Tongue (tissue), 2 donors: ENCODE measurements at regions not wholly inside any gene's neighbourhood (a gene's known extent, or its start where the extent isn't known, plus 50 kb on each side); places are given as distances from the start of the nearest gene placed in this dataset. TPM values are rescaled to one million over a fixed set of nuclear protein-coding genes. Genes with fewer than 3 reads are reported as not detected.
A peak's percentile ranks its signal among the peaks of the same experiment; 100 is the strongest.

Experiments used
- DNase-seq: peaks from one replicate; pipeline ENCODE4 v3.0.0-alpha.2; 2015
- small RNA-seq: library from RNA; depleted of rRNA; stranded (forward); fragments of <200 nt; gene quantifications from one replicate; pipeline ENCODE3, GENCODE V24; 2014; ENCODE audit warnings: low replicate concordance

DNA sequence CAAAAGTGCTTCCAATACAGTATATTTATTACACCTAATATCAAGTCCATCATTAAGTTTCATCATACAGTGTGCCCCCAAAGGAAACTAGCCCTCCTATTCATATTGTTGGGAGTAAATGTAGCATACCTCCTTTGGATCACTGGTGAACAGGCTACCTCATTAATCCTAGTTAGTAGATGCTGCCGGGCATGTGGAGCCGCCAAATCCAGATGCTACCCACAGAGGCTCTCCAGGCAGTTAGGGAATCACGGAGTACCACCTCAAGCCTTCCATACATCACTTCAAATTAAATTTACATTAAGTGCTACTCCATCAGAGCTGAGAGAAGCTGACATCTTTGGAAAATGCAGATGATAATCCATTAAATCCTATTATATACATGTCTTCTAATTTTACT is 121.7 kb upstream of the FOXD3 start:
- no peak for DNase-seq

DNA sequence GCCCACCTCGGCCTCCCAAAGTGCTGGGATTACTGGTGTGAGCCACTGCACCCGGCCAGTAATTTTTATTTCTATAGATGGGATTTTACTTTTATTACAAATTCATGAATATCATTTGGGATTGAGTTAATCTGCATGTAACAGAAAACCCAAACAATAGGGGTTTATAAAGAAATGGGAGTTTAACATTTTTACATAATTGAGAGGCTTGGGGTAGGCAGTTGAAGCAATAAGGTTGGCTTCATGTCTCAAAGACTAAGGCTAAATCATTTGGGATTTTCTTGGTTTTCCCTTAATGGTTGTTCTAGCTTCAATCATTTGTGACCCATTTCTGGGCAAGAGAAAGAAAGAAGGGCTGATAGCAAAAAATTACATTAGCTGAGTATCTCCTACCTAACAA is 118.7 kb upstream of the FOXD3 start:
- DNase-seq: no peak

DNA sequence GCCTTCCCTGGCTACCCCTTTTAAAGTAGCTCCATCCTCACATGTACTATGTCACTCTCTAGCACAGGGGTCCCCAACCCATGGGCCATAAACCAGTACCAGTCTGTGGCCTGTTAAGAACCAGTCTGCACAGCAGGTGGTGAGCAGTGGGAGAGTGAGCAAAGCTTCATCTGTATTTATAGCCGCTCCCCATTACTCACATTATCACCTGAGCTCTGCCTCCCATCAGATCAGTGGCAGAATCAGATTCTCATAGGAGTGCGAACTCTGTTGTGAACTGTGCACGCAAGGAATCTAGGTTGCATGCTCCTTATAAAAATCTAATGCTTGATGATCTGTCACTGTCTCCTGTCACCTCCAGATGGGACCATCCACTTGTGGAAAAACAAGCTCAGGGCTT is 116.6 kb upstream of the FOXD3 start:
- DNase-seq: no peak

DNA sequence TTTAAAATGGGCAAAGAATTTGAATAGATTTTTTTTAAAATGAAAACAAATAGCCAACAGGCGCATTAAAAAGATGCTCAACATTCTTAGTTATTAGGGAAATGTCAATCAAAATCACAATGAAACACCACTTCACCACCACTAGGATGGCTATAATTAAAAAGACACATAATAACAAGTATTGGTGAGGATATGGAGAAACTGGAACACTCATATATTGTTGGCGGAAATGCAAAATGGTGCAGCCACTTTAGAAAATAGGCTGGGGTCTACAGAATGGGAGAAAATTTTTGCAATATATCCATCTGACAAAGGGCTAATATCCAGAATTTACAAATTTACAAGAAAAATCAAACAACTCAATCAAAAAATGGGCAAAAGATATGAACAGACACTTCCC is 107.8 kb upstream of the FOXD3 start:
- DNase-seq: no peak

DNA sequence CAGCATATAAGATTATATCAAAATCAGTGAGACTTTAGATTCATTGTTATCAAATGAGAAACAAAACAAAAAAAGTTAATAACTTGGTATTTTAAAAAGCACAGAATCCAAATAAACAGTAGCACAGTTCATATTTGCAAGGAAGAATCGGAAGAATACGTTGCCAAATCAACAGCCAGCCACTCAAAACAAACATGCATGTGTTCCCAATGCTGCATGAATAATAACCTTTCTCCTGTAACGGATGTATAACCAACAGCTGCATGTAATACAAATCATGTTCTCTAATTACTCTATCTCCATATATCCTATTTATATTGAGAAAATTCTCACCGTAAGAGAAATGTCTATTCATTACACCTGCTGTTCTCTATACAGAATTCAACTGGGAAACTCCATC is 98.9 kb upstream of the FOXD3 start:
- peak; percentile 37 for DNase-seq

DNA sequence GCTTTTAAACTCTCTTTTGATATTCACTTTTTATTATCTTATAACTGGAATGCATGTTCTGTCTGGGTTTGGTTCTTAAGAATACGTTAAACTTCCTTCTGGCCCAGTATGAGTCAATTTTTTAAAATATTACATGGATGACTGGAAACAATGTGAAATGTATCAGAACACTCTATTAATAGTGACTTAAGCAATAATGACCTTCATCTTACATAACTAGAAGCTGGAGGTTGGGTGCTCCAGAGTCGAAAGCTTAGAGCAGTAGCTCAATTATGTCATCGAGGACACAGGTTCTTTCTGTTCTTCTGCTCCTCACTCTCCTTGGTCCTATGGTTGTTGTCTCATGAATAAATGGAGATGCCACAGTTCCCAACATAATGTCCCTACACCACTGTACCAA is 91.6 kb upstream of the FOXD3 start:
- DNase-seq: no peak

DNA sequence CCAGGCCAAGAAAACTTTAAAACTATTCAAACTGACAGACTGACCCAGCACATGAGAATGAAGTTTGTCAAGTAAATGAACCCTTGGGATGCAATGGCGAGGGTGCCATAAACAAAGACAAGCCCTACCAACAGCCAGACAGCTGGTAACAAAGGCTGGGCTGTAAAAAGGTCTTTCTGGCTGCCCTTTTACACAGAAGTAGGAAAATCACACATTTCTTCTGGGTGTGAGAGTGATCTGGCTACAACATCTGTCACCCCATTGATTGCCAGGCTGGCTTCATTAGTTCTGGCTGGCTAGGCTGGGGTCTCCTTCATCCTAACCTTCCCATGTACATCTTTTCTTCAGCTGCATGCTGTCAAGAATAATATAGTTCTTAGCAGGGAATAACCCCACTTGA is 83.6 kb upstream of the FOXD3 start:
- no peak for DNase-seq

DNA sequence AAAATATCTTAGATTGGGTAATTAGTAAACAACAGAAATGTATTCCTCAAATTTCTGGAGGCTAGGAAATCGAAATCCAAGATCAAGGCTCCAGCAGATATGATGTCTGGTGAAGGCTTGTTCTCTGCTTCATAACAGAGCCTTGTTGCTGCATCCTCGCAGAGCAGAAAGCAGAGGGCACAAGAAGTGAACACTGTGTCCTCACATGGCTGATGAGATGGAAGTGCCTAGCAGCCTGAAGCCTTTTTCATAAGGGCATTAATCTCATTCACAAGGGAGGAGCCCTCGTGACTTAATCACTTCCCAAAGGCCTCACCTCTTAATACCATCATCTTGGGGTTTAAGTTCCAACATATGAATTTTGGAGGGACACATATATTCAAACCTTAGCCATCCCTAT is 77.2 kb upstream of the FOXD3 start:
- DNase-seq: no peak

DNA sequence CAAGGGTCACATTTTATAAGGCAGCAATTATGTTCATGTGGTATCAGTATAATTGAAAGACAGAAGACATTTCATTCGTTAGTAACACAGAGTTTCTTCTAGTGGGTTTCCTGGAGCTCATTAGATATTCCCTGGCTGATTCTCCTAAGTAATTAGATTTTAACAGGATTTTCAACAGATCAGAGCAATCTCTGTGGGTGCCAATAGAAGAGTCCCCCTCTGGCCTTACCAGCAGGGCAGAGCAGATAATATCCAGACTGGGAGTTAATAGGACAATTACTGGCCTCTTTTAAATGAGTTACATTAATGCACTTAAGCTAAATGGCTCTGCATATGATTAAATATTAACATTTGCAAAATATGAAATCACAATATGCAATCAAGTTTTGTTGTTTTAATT is 74.2 kb upstream of the FOXD3 start:
- no peak for DNase-seq

DNA sequence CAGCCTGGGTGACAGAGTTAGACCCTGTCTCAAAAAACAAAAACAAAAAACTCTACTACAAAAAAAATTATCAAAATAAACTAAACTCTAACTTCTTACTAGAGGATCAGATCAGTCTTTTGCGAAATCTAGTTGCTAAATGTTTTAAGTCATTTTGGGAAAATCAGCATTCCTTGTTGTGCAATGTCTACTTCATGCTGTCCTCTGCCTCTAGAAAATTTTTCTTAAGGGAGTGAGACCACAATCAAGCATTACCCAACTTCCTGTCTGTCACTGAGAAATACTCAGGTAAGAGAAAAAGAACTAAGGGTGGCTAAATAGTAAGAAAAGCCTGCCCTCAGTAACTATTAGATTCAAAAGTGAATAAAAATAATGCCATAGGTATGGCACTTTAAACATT is 67.2 kb upstream of the FOXD3 start:
- no peak for DNase-seq

DNA sequence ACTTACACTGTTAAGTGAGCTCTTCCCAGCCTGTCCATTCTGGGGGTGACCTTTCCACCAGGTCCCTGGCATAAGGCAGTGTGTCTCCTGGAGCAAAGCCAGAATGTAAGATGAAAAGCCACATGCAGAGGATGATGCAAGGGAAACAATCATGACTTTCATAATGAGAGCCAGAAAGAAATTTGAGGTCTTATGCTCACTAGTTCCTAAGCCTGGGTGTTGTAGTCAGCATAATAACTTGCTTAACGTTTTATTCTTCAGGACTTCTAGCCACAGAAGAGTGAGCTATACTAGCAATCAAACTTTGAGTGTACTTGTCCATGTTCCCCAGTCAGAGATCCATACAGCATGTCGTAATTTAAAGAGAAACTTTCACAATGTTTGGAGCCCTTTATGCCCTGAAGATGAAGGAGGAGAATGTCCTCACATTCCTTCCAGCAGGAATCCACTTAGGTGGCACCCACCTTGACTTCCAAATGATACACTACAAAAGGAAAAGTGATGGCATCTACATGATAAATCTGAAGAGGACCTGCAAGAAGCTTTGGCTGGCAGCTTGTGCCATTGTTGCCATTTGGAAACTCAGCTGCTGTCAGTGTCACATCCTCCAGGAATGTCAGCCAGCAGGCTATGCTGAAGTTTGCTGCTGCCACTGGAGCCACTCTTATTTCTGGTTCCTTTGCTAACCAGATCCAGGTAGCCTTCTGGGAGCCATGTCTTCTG is 60.5 kb upstream of the FOXD3 start:
- DNase-seq: peak; percentile 64

DNA sequence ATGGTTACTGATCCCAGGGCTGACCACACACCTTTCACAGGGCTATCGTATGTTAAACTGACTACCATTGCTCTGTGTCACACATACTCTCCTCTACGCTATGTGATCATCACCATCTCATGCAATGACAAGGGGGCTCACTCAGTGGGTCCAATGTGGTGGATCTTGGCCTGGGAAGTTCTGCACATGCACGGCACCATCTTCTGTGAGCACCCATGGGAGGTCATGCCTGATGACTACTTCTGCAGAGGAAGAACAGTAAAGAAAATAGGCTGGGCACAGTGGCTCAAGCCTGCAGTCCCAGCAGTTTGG is 60.0 kb upstream of the FOXD3 start:
- no peak for DNase-seq

DNA sequence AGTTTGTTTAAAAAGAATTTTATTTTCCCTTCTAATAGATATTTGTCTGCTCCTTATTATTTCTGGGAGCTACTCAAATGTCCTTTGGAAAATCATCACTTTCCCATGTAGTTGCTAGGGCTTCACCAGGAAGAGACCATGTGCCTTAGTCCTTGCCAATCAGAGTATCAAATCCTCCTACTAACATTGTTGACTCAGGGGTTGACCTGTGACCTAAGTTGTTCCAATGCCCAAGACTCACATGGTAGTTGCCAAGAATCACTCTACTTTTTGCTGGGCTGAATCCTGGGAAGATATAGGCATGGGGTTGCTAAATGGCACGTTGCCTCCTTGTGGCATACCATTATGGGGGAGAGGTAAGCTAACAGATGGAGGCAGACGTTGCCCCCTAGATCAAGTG is 58.2 kb upstream of the FOXD3 start:
- DNase-seq: no peak

DNA sequence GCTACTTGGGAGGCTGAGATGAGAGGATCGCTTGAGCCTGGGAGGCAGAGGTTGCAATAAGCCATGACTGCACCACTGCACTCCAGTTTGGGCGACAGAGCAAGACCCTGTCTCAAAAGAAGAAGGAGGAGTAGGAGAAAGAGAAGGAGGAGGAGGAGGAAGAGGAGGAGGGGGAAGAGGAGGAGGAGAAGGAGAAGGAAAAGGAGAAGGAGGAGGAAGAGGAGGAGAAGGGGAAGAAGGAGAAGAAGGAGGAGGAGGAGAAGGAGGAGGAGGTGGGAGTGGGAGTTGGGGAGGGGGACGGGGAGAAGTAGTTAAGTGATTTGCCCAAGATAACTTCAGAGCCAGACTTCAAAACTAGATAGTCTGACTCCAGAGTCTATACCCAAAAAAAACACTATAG is 55.5 kb upstream of the FOXD3 start:
- no peak for DNase-seq

DNA sequence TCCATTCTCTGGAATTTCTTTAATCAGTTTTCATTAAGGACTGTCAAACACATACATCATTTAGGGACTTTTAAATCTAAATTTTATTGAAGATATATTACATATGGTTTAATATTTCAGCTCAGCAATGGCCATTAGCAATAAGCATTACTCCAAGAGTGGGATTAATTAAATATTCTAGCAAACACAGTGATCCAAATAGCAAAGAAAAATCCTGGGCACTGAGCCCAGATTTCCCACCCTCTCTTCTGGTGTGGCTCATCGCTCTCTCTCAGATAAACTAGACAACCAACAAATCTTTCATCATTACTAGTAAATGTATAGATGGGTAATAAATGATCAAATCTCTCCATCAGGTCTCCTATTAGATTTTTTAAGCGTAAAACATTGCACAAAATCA is 53.5 kb upstream of the FOXD3 start:
- peak; percentile 15 for DNase-seq

DNA sequence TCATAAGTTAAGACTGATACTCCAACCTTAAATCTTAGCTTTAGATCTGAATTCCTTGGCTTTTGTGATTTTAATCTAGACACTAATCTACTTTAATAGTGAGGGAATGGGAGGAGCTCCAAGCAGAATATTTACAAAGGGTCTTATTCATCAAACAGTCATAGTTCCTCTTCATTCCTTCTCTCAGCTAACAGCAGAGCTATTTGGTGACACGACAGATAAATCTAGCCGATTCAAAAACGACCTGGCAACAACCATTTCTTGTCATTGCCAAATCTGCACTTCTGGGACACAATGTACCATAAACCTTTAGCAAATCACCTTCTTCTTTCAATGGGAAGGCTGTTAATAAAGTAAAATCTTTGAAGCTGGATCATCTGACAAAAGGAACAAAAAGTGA is 52.8 kb upstream of the FOXD3 start:
- no peak for DNase-seq

Small RNAs in the stretch of these regions (small RNA-seq; reads per million reads assigned to genes)
- gene RNA5SP49: not detected
